ENCODE measurements at regions not wholly inside any gene's neighbourhood (a gene's known extent, or its start where the extent isn't known, plus 50 kb on each side); places are given as distances from the start of the nearest gene placed in this dataset.

DNA sequence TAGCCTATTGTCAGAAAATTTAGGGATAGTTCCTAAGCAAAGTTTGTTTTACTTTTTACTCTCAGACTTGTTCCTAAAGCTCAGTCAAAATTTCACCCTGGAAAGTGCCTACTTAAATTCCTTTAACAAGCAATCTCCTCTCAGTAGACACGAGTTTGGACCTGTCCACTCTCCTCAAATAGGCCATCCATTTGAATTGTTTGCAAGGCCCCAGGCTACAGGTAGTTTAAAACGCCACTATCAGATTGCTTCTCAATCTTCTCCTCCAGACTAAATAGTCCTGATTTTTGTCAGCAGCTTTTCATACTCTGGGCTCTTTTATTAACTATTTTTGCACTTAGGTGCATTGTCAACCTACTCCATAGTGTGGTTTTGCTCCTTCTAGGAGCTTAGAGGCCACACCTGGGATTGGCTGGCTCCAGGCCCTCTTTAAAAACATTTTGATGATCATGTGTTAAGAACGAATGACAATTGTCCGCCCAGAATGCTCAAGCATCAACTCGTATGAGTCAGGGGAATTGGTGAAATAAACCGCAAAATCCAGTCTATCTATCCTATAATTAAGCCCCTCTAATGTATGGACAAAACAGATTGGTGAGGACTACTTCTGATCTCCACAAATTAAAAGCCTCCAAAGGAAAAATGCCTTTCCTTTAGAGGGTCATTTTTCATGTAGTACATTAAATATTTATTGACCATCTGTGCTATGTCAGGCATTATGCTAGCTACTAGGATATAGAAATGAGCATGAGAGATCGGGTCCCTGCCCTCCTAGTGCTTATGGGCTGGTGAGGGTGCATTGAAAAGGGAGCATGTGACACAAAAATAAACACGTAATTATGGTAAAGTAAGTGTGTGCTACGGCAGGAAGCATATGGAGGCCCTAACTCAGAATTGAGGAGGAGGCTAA is 333.8 kb upstream of the TNP1 start:
- TF ChIP-seq CTCF (optimal IDR thresholded peaks at IDR 0.05 in 1 of 3, IDR thresholded peaks at IDR 0.05 in 1 of 3, conservative IDR thresholded peaks at IDR 0.05 in 1 of 3; ENCODE audit: extremely low read depth in 1 of 3, insufficient read depth in 2 of 3, low read length in 3 of 3): no peak
- no peak for TF ChIP-seq EZH2 (IDR thresholded peaks at IDR 0.05; ENCODE audit: low read length)

Data from keratinocyte (primary cell).